ENCODE measurements at regions not wholly inside any gene's neighbourhood (a gene's known extent, or its start where the extent isn't known, plus 50 kb on each side); places are given as distances from the start of the nearest gene placed in this dataset.

DNA sequence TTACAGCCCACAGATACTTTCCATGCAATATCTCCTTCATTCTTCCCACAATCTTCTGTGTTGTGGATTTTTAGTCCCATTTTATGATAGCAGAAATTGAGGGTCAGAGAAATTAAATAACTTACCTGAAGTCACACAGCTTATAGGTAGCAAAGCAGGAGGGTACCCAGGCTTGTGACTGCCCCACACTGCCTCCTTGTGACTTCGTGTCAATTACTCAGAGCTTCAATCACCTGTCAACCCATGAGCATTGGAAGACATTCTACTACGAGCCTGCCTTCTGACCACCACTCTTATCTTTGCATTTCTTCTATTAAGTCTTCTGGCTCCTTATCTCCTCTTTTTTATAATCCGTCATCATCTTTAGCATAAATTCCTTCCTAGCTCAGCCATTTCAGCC, 71.6 kb upstream of the NRSN1 start:
- H3K27ac Mint-ChIP-seq, result no peak overlapping the region
- H3K36me3 Mint-ChIP-seq (ENCODE audit: low read depth), result no peaks in the 10 kb centered on the region
- no peak for ATAC-seq
- DNase-seq, result no peak
- CTCF ChIA-PET, result no interaction called here
- POLR2A ChIA-PET, result no interaction called here
- no peaks in the 10 kb centered on the region for H3K9me3 Mint-ChIP-seq (ENCODE audit: insufficient read depth)
- H3K4me3 Mint-ChIP-seq, result no peak overlapping the region
- H3K4me1 Mint-ChIP-seq (ENCODE audit: low read depth), result no peaks in the 10 kb centered on the region
- H3K27me3 Mint-ChIP-seq (ENCODE audit: low read depth), result no peaks in the 10 kb centered on the region

DNA sequence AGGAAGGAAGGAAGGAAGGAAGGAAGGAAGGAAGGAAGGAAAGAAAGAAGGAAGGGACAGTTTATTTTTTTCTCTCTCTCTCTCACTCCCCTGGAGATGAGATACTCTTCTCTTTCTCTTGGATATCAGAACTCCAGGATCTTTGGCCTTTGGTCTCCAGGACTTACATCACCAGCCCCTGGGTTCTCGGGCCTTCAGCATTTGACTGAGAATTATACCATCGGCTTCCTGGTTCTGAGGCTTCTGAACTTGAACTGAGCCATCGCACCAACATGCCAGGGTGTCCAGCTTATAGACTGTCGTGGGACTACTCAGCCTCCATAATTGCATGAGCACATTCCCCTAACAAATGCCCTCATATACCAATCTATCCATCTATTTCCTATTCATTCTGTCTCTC, 69.4 kb upstream of the NRSN1 start:
- CTCF ChIA-PET, result no interaction called here
- DNase-seq, result no peak

DNA sequence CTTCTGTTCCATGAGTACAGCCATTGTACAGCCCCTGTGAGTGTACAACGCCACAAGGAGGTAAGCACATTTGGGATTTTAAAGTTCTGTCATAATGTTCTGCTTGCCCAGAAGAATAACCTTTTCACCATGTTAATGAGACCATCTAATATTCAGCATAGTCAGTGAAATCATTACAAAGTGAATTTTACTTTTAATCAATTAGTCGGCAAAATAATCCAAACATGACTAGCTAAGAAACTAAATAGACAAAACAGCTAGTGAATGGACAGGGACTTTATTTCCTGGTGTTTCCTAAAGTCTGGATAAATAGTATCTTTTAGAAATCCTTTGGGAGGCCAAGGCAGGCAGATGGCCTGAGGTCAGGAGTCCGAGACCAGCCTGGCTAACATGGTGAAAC, 69.0 kb upstream of the NRSN1 start:
- Mint-ChIP-seq H3K27me3 (ENCODE audit: low read depth) (no peaks in the 10 kb centered on the region), H3K4me1 (ENCODE audit: low read depth) (no peaks in the 10 kb centered on the region), H3K36me3 (ENCODE audit: low read depth) (no peaks in the 10 kb centered on the region), H3K9me3 (ENCODE audit: insufficient read depth) (no peaks in the 10 kb centered on the region), H3K27ac (no peak overlapping the region), H3K4me3 (no peak overlapping the region)
- no peak for ATAC-seq
- ChIA-PET CTCF (no interaction called here), POLR2A (no interaction called here)
- DNase-seq, result no peak

More for the DNA sequence above, 69.4 kb upstream of the NRSN1 start:
- Mint-ChIP-seq H3K36me3 (ENCODE audit: low read depth) (no peaks in the 10 kb centered on the region), H3K4me1 (ENCODE audit: low read depth) (no peaks in the 10 kb centered on the region), H3K27me3 (ENCODE audit: low read depth) (no peaks in the 10 kb centered on the region), H3K9me3 (ENCODE audit: insufficient read depth) (no peaks in the 10 kb centered on the region), H3K4me3 (no peak overlapping the region), H3K27ac (no peak overlapping the region)
- POLR2A ChIA-PET, result no interaction called here
- ATAC-seq, result no peak

DNA sequence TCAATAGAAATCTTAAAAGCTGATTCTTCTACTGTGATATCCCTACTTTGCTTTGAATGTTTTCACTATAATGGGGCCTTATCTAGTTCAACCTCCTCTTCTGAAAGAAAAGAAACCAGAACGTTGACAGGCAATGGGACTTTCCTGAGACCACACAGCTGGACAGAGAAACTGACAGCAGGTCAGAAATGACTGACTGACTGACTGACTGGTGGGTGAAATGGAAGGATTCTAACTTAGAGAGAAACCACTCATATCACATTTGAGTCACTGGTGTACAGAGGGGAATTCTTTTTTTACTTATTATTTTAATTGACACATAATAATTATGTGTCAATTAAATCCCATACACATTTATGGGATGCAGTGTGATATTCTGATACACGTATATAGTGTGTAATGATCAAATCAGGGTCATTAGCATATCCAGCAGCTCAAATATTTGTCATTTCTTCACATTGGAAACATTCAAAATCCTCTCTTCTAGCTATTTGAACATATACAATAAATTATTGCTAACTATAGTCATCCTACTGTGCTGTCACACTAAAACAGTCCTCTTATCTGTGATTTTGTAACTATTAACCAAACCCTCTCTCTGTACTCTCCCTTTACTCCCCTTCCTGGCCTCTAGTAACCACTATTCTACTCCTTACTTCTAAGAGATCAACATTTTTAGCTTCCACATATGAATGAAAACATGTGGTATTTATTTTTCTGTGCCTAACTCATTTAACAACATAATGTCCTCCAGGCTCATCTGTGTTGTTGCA, 64.8 kb upstream of the NRSN1 start:
- H3K36me3 Mint-ChIP-seq (ENCODE audit: low read depth), result no peaks in the 10 kb centered on the region
- H3K4me1 Mint-ChIP-seq (ENCODE audit: low read depth), result no peaks in the 10 kb centered on the region
- ChIA-PET CTCF (no interaction called here), POLR2A (no interaction called here)
- no peaks in the 10 kb centered on the region for H3K27me3 Mint-ChIP-seq (ENCODE audit: low read depth)
- H3K9me3 Mint-ChIP-seq (ENCODE audit: insufficient read depth), result no peaks in the 10 kb centered on the region
- no peak overlapping the region for H3K4me3 Mint-ChIP-seq
- ATAC-seq (no peak), DNase-seq (no peak)
- H3K27ac Mint-ChIP-seq, result no peak overlapping the region

DNA sequence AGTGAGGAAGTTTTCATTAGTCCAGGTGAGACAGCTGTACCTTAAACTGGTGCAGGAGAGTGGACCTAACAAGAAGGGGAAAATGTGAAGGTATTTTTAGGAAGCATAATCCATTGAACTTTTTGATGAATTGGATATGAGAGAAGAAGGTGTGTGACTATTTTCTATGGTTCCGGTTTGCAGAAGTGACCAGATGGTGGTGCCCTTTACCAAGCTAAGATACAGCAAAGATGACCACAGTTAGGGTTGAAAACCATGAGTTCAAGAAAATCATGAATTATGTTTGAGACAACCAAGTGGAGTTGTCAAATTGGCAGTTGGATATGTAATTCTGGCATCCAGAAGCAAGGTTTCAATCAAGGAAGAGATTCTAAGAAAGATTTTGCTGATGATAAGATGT, 61.9 kb upstream of the NRSN1 start:
- POLR2A ChIA-PET, result no interaction called here
- Mint-ChIP-seq H3K4me1 (ENCODE audit: low read depth) (no peaks in the 10 kb centered on the region), H3K9me3 (ENCODE audit: insufficient read depth) (no peaks in the 10 kb centered on the region), H3K27ac (no peak overlapping the region), H3K27me3 (ENCODE audit: low read depth) (no peaks in the 10 kb centered on the region), H3K36me3 (ENCODE audit: low read depth) (no peaks in the 10 kb centered on the region), H3K4me3 (no peak overlapping the region)
- no peak for ATAC-seq
- CTCF ChIA-PET, result no interaction called here
- DNase-seq, result no peak

DNA sequence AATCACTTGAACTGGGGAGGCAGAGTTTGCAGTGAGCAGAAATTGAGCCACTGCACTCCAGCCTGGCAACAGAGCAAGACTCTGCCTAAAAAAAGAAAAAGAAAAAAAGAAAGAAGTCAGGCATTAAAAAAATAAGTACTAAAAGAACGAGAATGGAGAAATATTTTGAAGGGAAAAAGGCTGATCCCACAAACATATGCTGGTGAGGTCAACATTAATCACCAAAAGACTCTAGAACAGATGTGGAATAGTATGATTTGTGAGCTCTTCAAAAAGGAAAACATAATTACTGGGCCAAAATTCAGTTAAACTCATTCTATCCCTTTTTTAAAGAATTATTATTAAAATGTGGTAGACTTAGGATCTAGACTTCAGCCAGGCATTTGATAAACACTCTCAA, 61.2 kb upstream of the NRSN1 start:
- H3K27me3 Mint-ChIP-seq (ENCODE audit: low read depth), result no peaks in the 10 kb centered on the region
- no peaks in the 10 kb centered on the region for H3K4me1 Mint-ChIP-seq (ENCODE audit: low read depth)
- POLR2A ChIA-PET, result no interaction called here
- no peak overlapping the region for H3K4me3 Mint-ChIP-seq
- H3K27ac Mint-ChIP-seq, result no peak overlapping the region
- H3K36me3 Mint-ChIP-seq (ENCODE audit: low read depth), result no peaks in the 10 kb centered on the region
- ATAC-seq (no peak), DNase-seq (no peak)
- CTCF ChIA-PET, result no interaction called here
- no peaks in the 10 kb centered on the region for H3K9me3 Mint-ChIP-seq (ENCODE audit: insufficient read depth)

DNA sequence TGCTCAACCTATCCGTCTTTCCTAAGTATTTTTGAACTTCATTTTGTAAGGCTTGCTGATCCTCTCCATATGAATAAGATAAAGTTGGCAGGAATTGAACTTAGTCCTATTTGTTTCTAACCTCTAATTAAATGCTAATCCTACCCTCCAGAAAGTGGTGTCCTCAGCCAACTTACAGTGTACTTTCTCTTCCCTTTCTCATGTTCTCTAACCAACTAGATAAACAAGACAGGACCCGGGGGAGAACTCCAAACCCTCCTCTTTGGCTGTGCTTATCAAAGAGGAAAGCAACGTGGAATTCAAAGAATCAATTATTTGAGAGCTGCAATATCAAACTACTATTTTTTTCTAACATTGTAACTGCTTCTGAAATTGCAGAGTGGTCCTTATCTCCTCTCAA, 56.5 kb upstream of the NRSN1 start:
- POLR2A ChIA-PET, result no interaction called here
- H3K27me3 Mint-ChIP-seq (ENCODE audit: low read depth), result no peaks in the 10 kb centered on the region
- DNase-seq, result no peak
- CTCF ChIA-PET, result no interaction called here
- no peak for ATAC-seq
- no peaks in the 10 kb centered on the region for H3K4me1 Mint-ChIP-seq (ENCODE audit: low read depth)
- no peaks in the 10 kb centered on the region for H3K9me3 Mint-ChIP-seq (ENCODE audit: insufficient read depth)
- no peak overlapping the region for H3K27ac Mint-ChIP-seq
- H3K36me3 Mint-ChIP-seq (ENCODE audit: low read depth), result no peaks in the 10 kb centered on the region
- H3K4me3 Mint-ChIP-seq, result no peak overlapping the region

DNA sequence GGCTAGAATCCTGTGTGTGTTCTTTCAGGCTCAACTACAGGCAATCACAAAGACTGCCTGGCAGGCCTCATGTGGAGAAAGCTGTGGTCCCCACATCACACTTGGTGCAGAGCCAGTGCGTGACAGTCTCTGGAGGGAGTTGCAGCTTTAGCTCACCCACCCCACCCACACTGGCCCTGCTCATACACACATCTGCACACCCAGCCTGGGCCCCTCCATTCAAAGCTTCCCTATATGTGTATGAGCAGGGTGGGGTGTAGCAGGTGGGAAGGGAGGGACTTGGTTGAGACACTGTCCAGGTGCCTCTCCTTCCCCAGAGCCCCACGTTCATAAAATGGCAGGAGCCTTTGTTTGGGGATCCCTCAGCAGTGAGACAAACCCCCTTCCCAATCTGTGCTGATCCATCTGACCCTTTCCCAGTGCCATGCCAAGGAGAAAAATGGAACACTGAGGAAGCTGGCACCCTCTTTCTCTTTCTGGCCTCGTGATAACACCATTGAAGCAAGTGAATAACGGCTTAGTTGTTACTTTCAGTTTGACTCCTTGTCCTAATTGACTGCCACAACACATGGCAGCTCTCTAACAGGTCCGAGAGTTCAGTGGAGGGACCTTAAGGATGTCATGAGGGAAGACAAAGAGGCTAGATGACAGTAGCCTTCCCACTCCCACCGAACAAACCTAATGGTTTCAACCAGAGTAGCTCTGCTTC, 53.8 kb upstream of the NRSN1 start:
- POLR2A ChIA-PET, result no interaction called here
- ATAC-seq (no peak), DNase-seq (no peak)
- Mint-ChIP-seq H3K4me1 (ENCODE audit: low read depth) (no peaks in the 10 kb centered on the region), H3K9me3 (ENCODE audit: insufficient read depth) (no peaks in the 10 kb centered on the region), H3K36me3 (ENCODE audit: low read depth) (no peaks in the 10 kb centered on the region), H3K27me3 (ENCODE audit: low read depth) (no peaks in the 10 kb centered on the region), H3K27ac (no peak overlapping the region), H3K4me3 (no peak overlapping the region)
- CTCF ChIA-PET, result no interaction called here

DNA sequence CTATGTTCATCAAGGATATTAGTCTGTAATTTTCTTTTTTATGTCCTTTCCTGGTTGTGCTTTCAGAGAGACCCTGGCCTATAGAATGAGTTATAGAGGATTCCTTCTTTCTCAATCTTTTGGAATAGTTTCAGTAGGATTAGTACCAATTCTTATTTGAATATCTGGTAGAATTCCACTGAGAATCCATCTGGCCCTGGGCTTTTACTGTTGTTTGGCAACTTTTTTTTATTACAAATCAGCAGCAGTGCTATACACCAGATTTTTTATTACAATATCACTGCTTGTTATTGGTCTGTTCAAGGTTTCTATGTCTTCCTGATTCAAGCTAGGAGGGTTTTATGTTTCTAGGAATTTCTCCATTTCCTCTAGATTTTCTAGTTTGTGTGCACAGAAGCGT, 50.0 kb upstream of the NRSN1 start:
- DNase-seq, result no peak
- no peaks in the 10 kb centered on the region for H3K36me3 Mint-ChIP-seq (ENCODE audit: low read depth)
- ATAC-seq, result no peak
- ChIA-PET CTCF (no interaction called here), POLR2A (no interaction called here)
- H3K27me3 Mint-ChIP-seq (ENCODE audit: low read depth), result no peaks in the 10 kb centered on the region
- H3K4me1 Mint-ChIP-seq (ENCODE audit: low read depth), result no peaks in the 10 kb centered on the region
- H3K27ac Mint-ChIP-seq, result no peak overlapping the region
- peaks cover 2% of the 10 kb centered on the region for H3K9me3 Mint-ChIP-seq (ENCODE audit: insufficient read depth)
- H3K4me3 Mint-ChIP-seq, result no peak overlapping the region

All from activated CD8-positive, alpha-beta T cell treated with anti-CD3 and anti-CD28 coated beads, Interleukin-2, amount 10 ng/mL, durations not matched to agents 7 days and 5 days (primary cell).